Stomach (tissue), 8 donors: ENCODE measurements at regions not wholly inside any gene's neighbourhood (a gene's known extent, or its start where the extent isn't known, plus 50 kb on each side); places are given as distances from the start of the nearest gene placed in this dataset.

Experiments
- DNase-seq, 2 donors: peaks; one replicate each; pipeline versions ENCODE4 v3.0.0 to v3.0.0-alpha.2; 2013 to 2019
- H3K27ac ChIP-seq, 5 donors: fragments of 200-600 bp in 4 of 5; sonication (generic) in 4 of 5; one replicate each; pipeline ENCODE4 v1.5.1; 2013 to 2019; ENCODE audit warnings: mild to moderate bottlenecking in 1 of 5, moderate library complexity in 1 of 5
- H3K27me3 ChIP-seq, 3 donors: fragments of 200-600 bp; sonication (generic); one replicate each; pipeline ENCODE4 v1.5.1; 2017 to 2019; ENCODE audit warnings: mixed run types in 1 of 3
- H3K36me3 ChIP-seq, 4 donors: fragments of 200-600 bp; sonication (generic); 1 replicate in 3 of 4; 2 replicates in 1 of 4; pipeline ENCODE4 v1.5.1; 2016 to 2019
- H3K4me1 ChIP-seq, 4 donors: fragments of 200-600 bp; sonication (generic); one replicate each; pipeline ENCODE4 v1.5.1; 2016 to 2019
- H3K4me3 ChIP-seq, 4 donors: fragments of 200-600 bp; sonication (generic) in 3 of 4; one replicate each; pipeline ENCODE4 v1.5.1; 2016 to 2019; ENCODE audit warnings: mild to moderate bottlenecking in 1 of 4
- H3K9me3 ChIP-seq, 4 donors: fragments of 200-600 bp; sonication (generic); one replicate each; pipeline ENCODE4 v1.5.1; 2016 to 2019
- CTCF ChIP-seq, 7 experiments: fragments of 450-650 bp in 4 of 7; fragments of 200-600 bp in 3 of 7; sonication (generic) in 3 of 7; IDR thresholded peaks; one replicate each; pipeline ENCODE4 v1.5.1; 2016 to 2019; ENCODE audit warnings: antibody characterized with exemption in 7 of 7, control low read depth in 2 of 7, mild to moderate bottlenecking in 1 of 7
- EP300 ChIP-seq: sonication (generic); formaldehyde crosslinking; IDR thresholded peaks from one replicate; pipeline ENCODE4 v1.6.1; 2017; ENCODE audit warnings: antibody characterized with exemption
- POLR2A ChIP-seq, 4 donors: fragments of 450-650 bp; IDR thresholded peaks; one replicate each; pipeline ENCODE4 v1.6.1; 2016; ENCODE audit warnings: antibody characterized with exemption in 4 of 4, control low read depth in 2 of 4, mild to moderate bottlenecking in 1 of 4, moderate library complexity in 1 of 4
- POLR2AphosphoS5 ChIP-seq, 3 donors: sonication (generic); formaldehyde crosslinking; IDR thresholded peaks; one replicate each; pipeline ENCODE4 v1.6.1; 2016; ENCODE audit warnings: antibody characterized with exemption in 3 of 3
- WGBS, 5 donors: extraction: QIAGEN DNeasy Blood & Tissue Kit in 3 of 5; methylation state at CpG; one replicate each; pipeline versions ENCODE4 v1.1.5 to v1.1.7; 2013 to 2018; 5-methylcytosine and 5-hydroxymethylcytosine counted together
- intact Hi-C: fragments of 100-400 bp; cut with DNase I; formaldehyde crosslinking; loops from one replicate; pipeline ENCODE4 v1.15.1; 2023; ENCODE audit warnings: low total_unique reads
- donor health status: healthy with polysubstance abuse.
- donor health status: Bipolar disorder and iron deficiency.
- donor health status: healthy.

- Histone ChIP-seq H3K27ac (no peak overlapping the region), H3K36me3 (no peaks in the 10 kb centered on the region), H3K27me3 (peaks cover 0 to 27% (median 0%) of the 10 kb centered on the region in 3 donors), H3K4me3 (no peak overlapping the region), H3K9me3 (no peaks in the 10 kb centered on the region), H3K4me1 (peaks cover 0 to 2% (median under 1%) of the 10 kb centered on the region in 4 donors)
- no peak for DNase-seq
- intact Hi-C loops: no loop called here
- TF ChIP-seq POLR2AphosphoS5 (IDR thresholded peaks at IDR 0.05): no peak
- TF ChIP-seq CTCF (IDR thresholded peaks at IDR 0.05): no peak
- no peak for TF ChIP-seq POLR2A (IDR thresholded peaks at IDR 0.05)
- no peak for TF ChIP-seq EP300
- 71 to 81% (median 78%) methylated on average over 7 to 11 of the region's 11 CpGs for WGBS, 5 donors
These were observed 125.4 kb upstream of the WNT4 start for GRCh38 chr1:22268327-22268726.

DNA sequence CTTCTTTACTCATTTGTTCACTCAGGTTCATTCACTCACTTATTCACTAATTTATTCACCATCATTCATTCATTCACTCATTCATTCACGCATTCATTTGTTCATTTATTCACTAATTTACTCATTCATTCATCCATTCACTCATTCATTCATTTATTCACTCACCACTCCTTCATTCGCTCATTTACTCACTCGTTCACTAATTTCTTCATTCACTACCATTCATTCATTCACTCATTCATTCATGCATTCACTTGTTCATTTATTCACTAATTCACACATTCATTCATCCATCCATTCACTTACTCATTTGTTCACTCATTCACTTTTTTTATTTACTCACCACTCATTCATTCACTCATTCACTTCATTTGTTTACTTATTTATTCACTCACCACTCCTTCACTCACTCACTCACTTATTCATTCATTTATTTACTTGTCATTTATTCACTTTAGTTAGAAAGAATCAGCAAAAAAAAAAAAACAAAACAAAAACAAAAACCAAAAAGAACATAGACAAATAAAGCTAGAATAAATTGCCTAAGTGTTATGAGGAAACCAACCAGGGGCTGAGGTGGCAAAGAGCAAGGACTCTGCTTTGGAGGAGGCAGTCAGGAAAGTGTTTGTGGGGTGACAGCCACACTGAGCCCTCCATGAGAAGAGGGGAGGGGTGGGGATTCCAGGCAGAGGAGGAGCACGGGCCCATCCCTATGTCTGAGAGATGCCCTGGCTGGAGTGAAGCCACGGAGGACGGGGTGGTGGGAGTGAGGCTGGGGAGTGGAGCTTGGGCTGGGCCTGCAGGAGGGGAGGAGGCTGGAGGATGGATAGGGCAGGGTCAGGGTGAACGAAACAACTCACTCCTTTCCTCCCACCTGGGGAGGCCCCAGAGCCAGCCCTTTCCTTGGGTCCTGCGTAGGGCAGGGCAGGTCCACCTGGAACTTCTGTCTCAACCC, 129.2 kb upstream of the WNT4 start:
- Histone ChIP-seq H3K4me3 (no peak overlapping the region), H3K9me3 (no peaks in the 10 kb centered on the region), H3K27ac (no peak overlapping the region), H3K36me3 (no peaks in the 10 kb centered on the region), H3K4me1 (peaks cover 0 to 7% (median 0%) of the 10 kb centered on the region in 4 donors), H3K27me3 (peaks cover 0 to 26% (median 0%) of the 10 kb centered on the region in 3 donors)
- intact Hi-C loops: loop anchor here (10.0 kb wide), 1 partner anchor 137 kb away; no protein-coding TSS in a partner anchor
- no peak for DNase-seq
- 67 to 75% (median 73%) methylated on average over 8 of the region's 8 CpGs for WGBS, 5 donors
- TF ChIP-seq CTCF (IDR thresholded peaks at IDR 0.05): no peak
- TF ChIP-seq EP300: no peak
- TF ChIP-seq POLR2A (IDR thresholded peaks at IDR 0.05): no peak
- no peak for TF ChIP-seq POLR2AphosphoS5 (IDR thresholded peaks at IDR 0.05)

- no peak for DNase-seq
- peaks cover 0 to 20% (median 0%) of the 10 kb centered on the region in 3 donors for H3K27me3 ChIP-seq
- H3K4me3 ChIP-seq: no peak overlapping the region
- intact Hi-C loops: loop anchor here (10.0 kb wide), 1 partner anchor 139 kb away; no protein-coding TSS in a partner anchor
- 81 to 90% (median 85%) methylated on average over 8 of the region's 8 CpGs for WGBS, 5 donors
- H3K36me3 ChIP-seq: no peaks in the 10 kb centered on the region
- no peak overlapping the region for H3K27ac ChIP-seq
- peaks cover 0 to 7% (median 0%) of the 10 kb centered on the region in 4 donors for H3K4me1 ChIP-seq
- H3K9me3 ChIP-seq: no peaks in the 10 kb centered on the region
- TF ChIP-seq EP300 (no peak), CTCF (IDR thresholded peaks at IDR 0.05) (no peak), POLR2A (IDR thresholded peaks at IDR 0.05) (no peak), POLR2AphosphoS5 (IDR thresholded peaks at IDR 0.05) (no peak)
These were observed 131.1 kb upstream of the WNT4 start for GRCh38 chr1:22273686-22274681.

- Histone ChIP-seq H3K4me3 (no peak overlapping the region), H3K36me3 (no peaks in the 10 kb centered on the region), H3K27ac (no peak overlapping the region), H3K4me1 (peaks cover 0 to 7% (median 0%) of the 10 kb centered on the region in 4 donors), H3K9me3 (no peaks in the 10 kb centered on the region), H3K27me3 (peaks cover 0 to 20% (median 0%) of the 10 kb centered on the region in 3 donors)
- no peak for DNase-seq
- TF ChIP-seq EP300 (no peak), CTCF (IDR thresholded peaks at IDR 0.05) (no peak), POLR2AphosphoS5 (IDR thresholded peaks at IDR 0.05) (no peak), POLR2A (IDR thresholded peaks at IDR 0.05) (no peak)
- intact Hi-C loops: loop anchor here (10.0 kb wide), 1 partner anchor 140 kb away; no protein-coding TSS in a partner anchor
- 70 to 86% (median 77%) methylated on average over 3 of the region's 3 CpGs for WGBS, 5 donors
These were observed 132.3 kb upstream of the WNT4 start for GRCh38 chr1:22275167-22275566.
